Keratinocyte (primary cell): ENCODE measurements at regions not wholly inside any gene's neighbourhood (a gene's known extent, or its start where the extent isn't known, plus 50 kb on each side); places are given as distances from the start of the nearest gene placed in this dataset.
"Not testable (repeated sequence)": the region's sequence is repeated elsewhere in the genome, so short reads cannot be mapped to it uniquely, and the experiment has no call there.

ENCODE experiments used
- CTCF ChIP-seq, 3 experiments: IDR thresholded peaks in 1 of 3; conservative IDR thresholded peaks in 1 of 3; optimal IDR thresholded peaks in 1 of 3; 2 replicates in 2 of 3; 3 replicates in 1 of 3; pipeline versions ENCODE3 to v1.5.1; 2011; ENCODE audit warnings: low read length in 3 of 3, mild to moderate bottlenecking in 3 of 3, moderate library complexity in 2 of 3, control low read depth in 1 of 3, inconsistent platforms in 1 of 3; ENCODE audit not compliant: insufficient read depth in 2 of 3; ENCODE audit errors: extremely low read depth in 1 of 3
- EZH2 ChIP-seq: IDR thresholded peaks from one replicate; pipeline ENCODE4 v1.6.1; 2012; ENCODE audit warnings: inconsistent platforms, mild to moderate bottlenecking, low read length, moderate library complexity

GRCh38 chr13:18706538-18706937, 475.1 kb downstream of the TUBA3C start:
- TF ChIP-seq EZH2; CTCF (optimal IDR thresholded peaks at IDR 0.05 in 1 of 3, IDR thresholded peaks at IDR 0.05 in 1 of 3, conservative IDR thresholded peaks at IDR 0.05 in 1 of 3; ENCODE audit: extremely low read depth in 1 of 3, insufficient read depth in 2 of 3, low read length in 3 of 3): not testable (repeated sequence)
